Tibial nerve (tissue), 4 donors: ENCODE measurements at regions not wholly inside any gene's neighbourhood (a gene's known extent, or its start where the extent isn't known, plus 50 kb on each side); places are given as distances from the start of the nearest gene placed in this dataset.

Experiments
- CTCF ChIP-seq, 5 experiments: fragments of 200-600 bp in 3 of 5; fragments of 450-650 bp in 2 of 5; sonication (generic) in 3 of 5; IDR thresholded peaks; one replicate each; pipeline ENCODE4 v1.5.1; 2016 to 2019; ENCODE audit warnings: antibody characterized with exemption in 5 of 5, mild to moderate bottlenecking in 3 of 5, moderate library complexity in 2 of 5
- EP300 ChIP-seq, 2 donors: sonication (generic); formaldehyde crosslinking; IDR thresholded peaks; one replicate each; pipeline ENCODE4 v1.6.1; 2017; ENCODE audit warnings: antibody characterized with exemption in 2 of 2, mild to moderate bottlenecking in 1 of 2

GRCh38 chr18:10041180-10041579 is 127.4 kb downstream of the VAPA start:
- TF ChIP-seq CTCF (IDR thresholded peaks at IDR 0.05) (no peak), EP300 (IDR thresholded peaks at IDR 0.05) (peak; percentile 34 to 94)
